HL-60 (cell line): ENCODE measurements at regions not wholly inside any gene's neighbourhood (a gene's known extent, or its start where the extent isn't known, plus 50 kb on each side); places are given as distances from the start of the nearest gene placed in this dataset.

Source experiments
- GABPA ChIP-seq: IDR thresholded peaks from 2 replicates; pipeline ENCODE4 v1.6.1; 2012; ENCODE audit warnings: low read depth
- POLR2AphosphoS5 ChIP-seq: IDR thresholded peaks from 2 replicates; pipeline ENCODE4 v1.6.1; 2012; ENCODE audit warnings: low read depth
- TF ChIP-seq, protein P1 (sequence below): IDR thresholded peaks from one replicate; pipeline ENCODE4 v1.5.1; 2011; ENCODE audit warnings: low read length, control low read depth, inconsistent platforms; ENCODE audit not compliant: insufficient read depth

DNA sequence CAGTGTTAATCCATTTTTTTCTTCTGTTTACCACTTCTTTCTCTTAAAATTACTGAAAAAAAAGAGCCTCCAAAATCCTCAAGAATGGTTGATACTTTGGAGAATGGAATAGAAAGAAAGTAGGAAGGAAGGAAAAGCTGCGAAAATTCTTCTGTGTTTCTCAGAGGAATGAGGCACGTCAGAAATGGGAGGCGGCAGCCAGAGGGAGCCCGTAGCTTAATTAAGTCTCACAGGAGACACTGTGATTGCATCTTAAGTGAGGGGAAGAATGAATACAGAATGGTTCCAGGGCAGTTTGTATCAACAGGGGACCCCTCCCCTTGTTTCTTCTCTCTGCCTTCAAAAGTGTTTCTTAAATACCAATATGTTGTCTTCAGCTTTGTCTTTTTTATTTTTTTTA is 1099.5 kb downstream of the PLA2G4A start:
- TF ChIP-seq, protein P1, sequence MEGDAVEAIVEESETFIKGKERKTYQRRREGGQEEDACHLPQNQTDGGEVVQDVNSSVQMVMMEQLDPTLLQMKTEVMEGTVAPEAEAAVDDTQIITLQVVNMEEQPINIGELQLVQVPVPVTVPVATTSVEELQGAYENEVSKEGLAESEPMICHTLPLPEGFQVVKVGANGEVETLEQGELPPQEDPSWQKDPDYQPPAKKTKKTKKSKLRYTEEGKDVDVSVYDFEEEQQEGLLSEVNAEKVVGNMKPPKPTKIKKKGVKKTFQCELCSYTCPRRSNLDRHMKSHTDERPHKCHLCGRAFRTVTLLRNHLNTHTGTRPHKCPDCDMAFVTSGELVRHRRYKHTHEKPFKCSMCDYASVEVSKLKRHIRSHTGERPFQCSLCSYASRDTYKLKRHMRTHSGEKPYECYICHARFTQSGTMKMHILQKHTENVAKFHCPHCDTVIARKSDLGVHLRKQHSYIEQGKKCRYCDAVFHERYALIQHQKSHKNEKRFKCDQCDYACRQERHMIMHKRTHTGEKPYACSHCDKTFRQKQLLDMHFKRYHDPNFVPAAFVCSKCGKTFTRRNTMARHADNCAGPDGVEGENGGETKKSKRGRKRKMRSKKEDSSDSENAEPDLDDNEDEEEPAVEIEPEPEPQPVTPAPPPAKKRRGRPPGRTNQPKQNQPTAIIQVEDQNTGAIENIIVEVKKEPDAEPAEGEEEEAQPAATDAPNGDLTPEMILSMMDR: no peak
- no peak for TF ChIP-seq GABPA
- no peak for TF ChIP-seq POLR2AphosphoS5
